ENCODE measurements at regions not wholly inside any gene's neighbourhood (a gene's known extent, or its start where the extent isn't known, plus 50 kb on each side); places are given as distances from the start of the nearest gene placed in this dataset.

DNA sequence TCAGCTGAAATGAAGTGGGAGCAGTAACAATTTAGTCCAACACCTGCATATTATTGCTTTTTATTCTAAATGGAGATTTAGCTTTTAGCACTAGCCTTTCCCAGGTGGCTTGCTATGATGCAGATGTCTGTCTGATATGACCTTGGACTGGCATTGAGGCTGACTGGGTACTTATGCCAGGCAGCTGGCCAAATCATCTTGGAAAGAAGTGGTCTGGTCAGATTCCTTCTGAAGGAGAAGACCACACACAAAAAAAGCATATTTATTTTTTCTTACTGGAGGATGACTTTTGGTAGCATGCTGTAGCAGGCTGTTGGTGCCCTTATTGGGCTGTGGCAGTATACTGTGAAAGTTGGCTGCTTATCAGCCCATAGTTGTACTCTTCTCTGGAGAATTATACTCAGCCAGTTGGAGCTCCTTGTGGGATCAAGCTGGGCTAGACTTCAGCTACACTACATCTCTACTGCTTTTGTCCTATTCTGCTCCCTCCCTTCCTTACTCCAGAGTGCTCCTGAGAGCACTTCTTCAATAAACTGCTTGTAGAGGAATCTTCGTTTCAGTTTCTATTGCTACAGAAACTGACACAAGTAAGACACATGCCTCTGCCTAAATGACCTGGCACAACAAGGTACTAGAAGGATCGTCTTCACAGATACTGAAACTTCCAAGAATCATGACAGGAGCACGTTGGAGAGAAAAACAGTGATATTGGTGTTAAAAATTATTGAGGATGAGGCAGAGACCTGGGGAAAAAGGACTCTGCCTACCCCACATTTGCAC lies 196.8 kb upstream of the RPS6KA3 start:
- DNase-seq = no peak

- DNase-seq = peak; percentile 78
These were observed 194.9 kb upstream of the RPS6KA3 start for GRCh38 chrX:20461576-20461975.

DNA sequence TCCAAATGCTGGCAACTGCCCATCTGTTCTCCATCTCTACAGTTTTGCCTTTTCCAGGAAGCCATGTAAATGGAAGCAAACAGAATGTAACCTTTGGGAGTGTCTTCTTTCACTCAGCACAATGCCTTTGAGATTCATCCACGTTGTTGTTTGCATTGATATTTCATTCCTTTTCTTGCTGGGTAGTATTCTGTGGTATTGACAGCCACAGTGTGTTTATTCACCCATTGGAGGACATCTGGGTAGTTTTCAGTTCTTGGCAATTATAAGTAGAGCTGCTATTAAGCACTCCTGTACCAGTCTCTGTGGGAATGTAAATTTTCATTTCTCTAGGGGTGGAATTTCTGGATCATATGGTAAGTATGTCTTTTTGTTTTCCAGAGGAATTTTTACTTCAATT lies 194.3 kb upstream of the RPS6KA3 start:
- no peak for DNase-seq

DNA sequence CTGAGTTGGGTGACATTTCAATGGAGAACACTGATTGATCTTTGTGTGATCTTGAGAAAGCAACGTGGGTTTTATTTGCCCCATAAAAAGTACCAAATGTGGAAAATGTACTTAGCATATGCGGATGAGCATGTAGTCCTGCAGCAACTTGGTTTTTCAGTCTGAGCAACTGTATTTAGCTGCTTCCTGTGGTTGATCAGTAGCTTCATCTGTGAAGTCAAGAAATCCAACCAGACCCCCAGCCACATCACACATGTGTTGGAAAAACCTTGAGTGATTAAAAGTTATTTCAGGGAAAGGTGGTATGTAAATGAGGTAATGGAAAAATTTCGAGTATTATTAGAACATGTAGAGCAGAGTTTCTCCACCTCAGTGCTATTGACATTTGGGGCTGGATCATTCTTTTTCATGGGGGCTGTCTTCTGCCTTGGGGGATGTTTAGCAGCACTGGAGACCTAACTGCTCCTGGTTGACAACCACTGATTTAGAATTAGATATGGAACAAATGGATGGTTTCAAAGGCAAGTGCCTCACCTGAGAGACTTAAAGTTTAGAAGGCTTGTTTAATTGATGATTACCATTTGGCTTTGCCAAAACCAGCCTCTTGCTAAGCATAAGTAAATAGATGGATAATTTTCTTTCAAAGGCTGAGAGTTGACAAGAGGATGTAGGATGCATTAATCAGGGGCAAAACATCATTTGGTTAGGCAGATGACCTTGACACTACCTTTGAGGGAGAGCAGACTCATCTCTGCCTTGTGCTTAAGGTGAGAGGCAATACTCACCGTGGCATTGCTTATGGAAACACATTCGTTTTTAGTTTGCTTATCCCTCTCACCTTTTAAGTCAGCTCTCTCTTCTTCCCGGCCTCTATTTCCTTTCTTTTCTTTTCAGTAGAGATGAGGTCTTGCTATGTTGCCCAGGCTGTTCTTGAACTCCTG lies 193.0 kb upstream of the RPS6KA3 start:
- DNase-seq = no peak

GRCh38 chrX:20456971-20457370 lies 190.3 kb upstream of the RPS6KA3 start:
- no peak for DNase-seq

- peak; percentile 41 for DNase-seq
These were observed 188.3 kb upstream of the RPS6KA3 start for GRCh38 chrX:20455001-20455400.

DNA sequence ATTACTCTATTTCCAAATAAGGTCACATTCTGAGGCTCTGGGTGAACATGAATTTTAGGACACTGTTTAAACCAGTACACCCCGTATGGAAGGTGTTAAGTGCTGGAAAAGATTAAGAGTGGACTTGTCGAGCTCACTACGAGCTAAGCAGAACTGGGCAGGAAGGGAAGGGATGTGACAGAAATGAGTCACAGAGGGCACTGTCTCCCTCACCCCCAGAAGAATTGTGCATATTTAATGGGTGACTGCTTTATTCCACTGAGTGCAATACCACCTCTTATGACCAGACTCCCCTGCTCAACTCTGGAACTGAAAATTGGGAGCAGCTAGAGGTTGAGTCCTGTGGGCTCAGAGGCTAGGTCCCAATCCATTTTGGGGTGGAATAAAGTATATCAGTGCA lies 187.4 kb upstream of the RPS6KA3 start:
- peak; percentile 21 for DNase-seq

- no peak for DNase-seq
These were observed 185.8 kb upstream of the RPS6KA3 start for GRCh38 chrX:20452487-20452886.

GRCh38 chrX:20451929-20452328 lies 185.2 kb upstream of the RPS6KA3 start:
- no peak for DNase-seq

DNA sequence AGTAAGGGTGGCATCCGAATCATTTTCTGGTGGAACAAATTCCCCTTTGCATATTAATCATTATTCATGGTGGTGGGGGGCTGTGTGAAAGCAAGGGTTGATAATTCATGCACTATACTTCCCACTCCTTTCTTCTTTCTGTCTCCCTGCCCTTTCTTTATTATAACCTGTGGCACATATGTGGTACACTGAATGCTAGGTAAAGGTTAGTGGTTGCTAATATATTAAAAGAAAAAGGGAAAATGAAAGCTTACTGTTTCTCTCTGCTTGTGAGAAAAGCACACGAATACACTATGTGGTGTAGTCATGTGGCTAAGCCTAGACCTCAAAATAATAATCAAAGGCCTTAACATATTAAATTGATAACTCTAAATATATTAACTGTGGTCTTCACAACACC lies 178.4 kb upstream of the RPS6KA3 start:
- no peak for DNase-seq

DNA sequence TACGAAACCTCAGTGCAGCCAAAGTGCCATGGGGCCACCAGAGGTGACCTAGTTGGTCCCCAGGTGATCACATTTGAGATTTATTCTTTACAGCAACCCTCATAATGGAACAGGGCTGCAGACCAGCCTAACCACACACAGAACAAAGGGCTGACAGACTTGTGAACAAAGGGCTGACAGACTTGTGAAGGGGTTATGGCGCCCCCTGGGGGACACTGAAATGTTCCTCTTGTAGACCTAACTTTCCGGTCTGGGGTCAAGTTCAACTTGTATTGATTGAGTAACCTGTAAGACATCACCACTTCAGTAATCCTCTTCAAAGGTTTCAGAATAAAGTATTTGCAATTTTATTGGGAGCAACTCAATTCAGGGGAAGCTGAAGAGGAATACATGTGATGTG lies 175.9 kb upstream of the RPS6KA3 start:
- peak; percentile 71 for DNase-seq

- no peak for DNase-seq
These were observed 174.4 kb upstream of the RPS6KA3 start for GRCh38 chrX:20441123-20441522.

GRCh38 chrX:20438871-20439526 lies 172.3 kb upstream of the RPS6KA3 start:
- DNase-seq = no peak

- no peak for DNase-seq
These were observed 171.0 kb upstream of the RPS6KA3 start for GRCh38 chrX:20437683-20438082.

DNA sequence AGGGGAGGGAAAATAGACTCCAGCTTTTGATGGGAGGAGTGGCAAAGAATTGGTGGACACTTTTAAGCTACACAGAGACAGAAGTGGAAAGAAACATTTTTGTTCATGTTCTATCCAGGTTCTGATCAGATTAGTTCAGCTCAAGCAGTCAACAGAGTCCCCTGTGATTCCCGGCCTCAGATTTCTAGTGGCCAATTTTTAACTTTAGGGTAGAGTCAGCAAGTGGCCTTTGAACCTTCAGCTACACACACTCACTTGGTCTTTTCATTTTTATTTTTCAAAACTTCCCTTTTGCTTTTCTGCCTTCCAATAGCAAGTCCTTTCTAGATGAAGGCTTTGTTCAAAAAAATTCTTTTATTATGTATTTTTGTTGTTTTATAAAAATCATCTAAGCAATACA lies 169.2 kb upstream of the RPS6KA3 start:
- no peak for DNase-seq

DNA sequence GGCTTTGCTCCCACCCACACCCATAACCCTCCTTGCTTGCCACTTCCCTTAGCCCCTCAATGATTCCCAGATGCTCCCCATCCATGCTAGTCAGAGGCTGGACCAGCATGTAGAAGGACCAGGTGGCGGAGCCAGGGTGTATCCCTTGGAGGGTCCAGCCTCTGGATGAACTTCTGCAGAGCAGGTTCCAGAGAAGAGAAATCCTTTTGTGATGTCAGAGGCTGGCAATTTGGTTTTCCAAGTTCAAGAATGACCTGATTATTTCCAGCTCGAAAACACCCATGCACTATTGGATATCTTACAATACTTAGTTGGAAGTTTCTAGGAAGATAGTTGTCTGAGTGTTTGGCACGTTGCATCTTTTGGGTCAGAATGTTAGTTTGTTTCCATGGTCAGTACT lies 168.3 kb upstream of the RPS6KA3 start:
- DNase-seq = no peak

DNA sequence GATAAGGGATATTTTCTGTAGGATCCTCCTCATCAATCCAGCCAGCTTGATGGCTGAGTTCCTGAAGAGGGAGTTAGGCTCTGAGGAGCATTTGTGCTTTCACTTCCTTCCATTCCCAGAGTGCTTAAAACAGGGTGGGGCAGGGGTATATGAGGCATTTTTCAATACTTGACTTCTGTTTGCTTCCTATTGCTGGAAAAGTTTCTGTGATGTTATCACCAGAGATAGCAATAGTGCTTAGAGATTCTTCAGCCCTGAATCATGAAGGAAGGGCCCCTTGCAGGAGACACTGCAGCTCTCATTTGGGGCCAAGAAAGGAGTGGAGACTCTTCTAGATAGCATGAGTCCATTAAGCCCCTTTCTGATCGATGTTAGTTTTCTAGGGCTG lies 166.7 kb upstream of the RPS6KA3 start:
- peak; percentile 17 for DNase-seq

DNA sequence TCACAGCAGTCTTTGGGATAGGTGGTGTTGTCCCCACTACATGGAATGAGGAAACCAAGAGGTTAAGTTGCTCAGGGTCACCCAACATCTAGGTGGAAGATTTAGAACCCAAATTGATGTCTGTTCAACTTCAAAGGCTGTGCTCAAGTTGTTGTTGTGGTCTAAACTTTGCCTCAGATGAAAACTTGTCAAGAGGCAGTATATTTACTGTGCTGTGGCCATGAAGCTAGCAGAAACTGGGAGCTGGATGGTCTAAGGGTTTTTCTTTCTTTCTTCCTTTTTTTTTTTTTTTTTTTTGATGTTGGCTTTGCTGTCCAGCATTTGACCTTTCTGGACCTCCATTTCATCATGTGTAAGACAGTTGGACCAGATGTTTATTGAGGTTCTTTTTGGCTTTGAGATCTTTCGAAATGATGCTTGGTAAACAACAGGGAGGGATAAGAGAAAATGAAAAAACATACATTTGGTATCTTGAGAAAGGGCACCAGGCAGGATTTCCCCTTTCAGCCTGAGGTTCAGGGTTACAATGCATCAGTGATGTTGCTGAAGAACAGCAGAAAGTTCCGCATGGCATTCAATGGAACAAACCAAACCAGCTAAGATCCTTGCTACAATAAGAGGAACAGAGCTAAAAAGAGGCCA lies 166.2 kb upstream of the RPS6KA3 start:
- DNase-seq = no peak

GRCh38 chrX:20432048-20432447 lies 165.3 kb upstream of the RPS6KA3 start:
- peak; percentile 84 for DNase-seq

DNA sequence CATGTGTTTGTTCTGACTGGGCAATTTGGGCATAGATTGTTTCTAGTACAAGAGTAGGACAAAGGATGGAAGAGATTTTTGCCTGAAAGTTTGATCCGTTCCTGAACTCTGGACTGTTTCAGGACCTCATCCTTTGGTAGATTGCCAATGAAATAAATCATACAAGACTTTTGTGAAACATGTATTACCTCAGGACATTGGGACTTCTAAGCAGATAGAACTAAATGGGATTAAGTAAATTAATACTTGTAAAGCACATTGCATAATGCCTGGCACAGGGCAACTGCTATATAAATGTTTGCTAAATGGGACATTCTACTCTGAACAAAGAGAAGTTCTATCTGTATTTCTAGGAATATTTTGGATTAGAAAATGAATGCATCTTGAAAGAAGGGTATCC lies 164.8 kb upstream of the RPS6KA3 start:
- DNase-seq = no peak

- no peak for DNase-seq
These were observed 160.6 kb upstream of the RPS6KA3 start for GRCh38 chrX:20427173-20427770.

- DNase-seq = no peak
These were observed 155.0 kb upstream of the RPS6KA3 start for GRCh38 chrX:20421697-20422096.

All from fibroblast of skin of abdomen (primary cell).